ENCODE measurements at regions not wholly inside any gene's neighbourhood (a gene's known extent, or its start where the extent isn't known, plus 50 kb on each side); places are given as distances from the start of the nearest gene placed in this dataset.
"Not testable (repeated sequence)": the region's sequence is repeated elsewhere in the genome, so short reads cannot be mapped to it uniquely, and the experiment has no call there.

DNA sequence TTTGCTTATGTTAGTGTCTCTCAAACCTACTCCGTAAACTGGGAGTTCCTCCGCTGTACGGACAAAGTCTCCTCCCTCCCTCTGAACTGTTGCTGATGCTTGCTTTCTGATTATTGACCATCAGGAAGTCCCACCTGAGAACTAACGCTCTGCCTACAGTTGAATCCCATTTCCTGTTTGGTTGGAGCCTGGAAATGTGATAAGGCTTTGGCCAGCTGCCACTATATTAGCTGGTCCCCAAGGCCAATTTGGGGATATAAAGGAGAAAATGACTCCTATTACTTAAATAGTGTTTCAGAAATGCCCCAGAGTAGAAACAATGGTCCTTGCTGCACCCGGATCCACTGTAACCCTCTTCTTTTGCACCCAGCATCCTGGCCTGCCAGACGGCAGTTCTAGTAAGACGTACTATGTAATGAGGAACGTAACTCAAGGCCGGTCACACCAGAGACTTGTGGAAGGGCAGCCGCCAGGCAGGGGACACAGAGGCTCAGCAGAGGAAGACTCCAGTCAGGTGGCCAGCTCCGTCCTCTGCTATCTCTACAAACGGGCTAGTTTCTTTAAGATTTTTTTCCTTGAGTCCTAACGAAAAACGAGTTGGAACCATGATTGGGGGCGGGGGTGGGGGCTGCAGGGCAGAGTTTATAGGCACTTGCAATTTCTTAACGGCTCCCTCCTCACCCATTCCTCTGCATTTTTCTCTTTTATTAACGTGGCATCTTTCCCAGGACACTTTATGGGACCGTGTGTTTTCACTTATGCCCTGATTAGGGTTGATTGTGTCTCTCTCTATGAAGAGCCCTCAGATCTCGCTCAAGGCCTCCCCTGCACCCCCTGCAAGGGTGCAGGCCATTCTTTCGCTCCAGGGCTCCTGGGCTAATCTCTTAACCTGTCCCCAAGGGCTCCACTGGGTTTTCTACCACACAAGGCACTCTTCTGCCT, 72.8 kb upstream of the CDON start:
- no peak for DNase-seq

DNA sequence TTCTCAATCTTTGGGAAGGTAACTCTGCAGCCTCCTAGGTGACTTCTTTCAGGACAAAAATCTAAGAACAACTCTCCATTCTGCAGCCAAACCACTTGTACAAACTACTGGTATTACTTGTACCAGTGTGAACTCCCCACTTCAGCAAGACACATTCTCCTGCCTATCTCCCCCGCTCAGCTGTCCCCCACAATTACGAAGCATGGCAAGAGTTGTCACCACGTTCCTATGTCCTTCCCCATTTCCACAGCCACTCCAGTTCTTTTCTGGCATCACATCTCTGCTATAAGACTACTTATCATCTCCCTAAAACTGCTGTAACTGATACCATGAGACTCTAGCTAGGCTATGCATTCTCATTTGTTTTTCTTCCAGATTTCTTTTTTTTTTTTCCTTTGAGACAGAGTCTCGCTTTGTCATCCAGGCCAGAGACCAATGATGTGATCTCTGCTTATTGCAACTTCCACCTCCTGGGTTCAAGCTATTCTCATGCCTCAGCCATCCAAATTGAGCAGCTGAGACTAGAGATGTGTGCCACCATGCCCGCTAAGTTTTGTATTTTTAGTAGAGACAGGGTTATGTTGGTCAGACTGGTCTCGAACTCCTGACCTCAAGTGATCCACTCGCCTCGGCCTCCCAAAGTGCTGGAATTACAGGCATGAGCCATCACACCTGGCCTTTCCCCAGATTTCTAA, 71.9 kb upstream of the CDON start:
- H3K4me3 ChIP-seq (ENCODE audit: insufficient read depth, low read depth, low read length) = no peak overlapping the region
- H3K27me3 ChIP-seq (ENCODE audit: control insufficient read depth, insufficient read depth, low read length) = no peaks in the 10 kb centered on the region
- no peaks in the 10 kb centered on the region for H3K36me3 ChIP-seq (replicated peaks; ENCODE audit: control insufficient read depth, insufficient read depth, low read length)
- DNase-seq = no peak

More for the DNA sequence above, 72.8 kb upstream of the CDON start:
- H3K36me3 ChIP-seq (replicated peaks; ENCODE audit: control insufficient read depth, insufficient read depth, low read length) = no peaks in the 10 kb centered on the region
- H3K4me3 ChIP-seq (ENCODE audit: insufficient read depth, low read depth, low read length) = no peak overlapping the region
- H3K27me3 ChIP-seq (ENCODE audit: control insufficient read depth, insufficient read depth, low read length) = no peaks in the 10 kb centered on the region

DNA sequence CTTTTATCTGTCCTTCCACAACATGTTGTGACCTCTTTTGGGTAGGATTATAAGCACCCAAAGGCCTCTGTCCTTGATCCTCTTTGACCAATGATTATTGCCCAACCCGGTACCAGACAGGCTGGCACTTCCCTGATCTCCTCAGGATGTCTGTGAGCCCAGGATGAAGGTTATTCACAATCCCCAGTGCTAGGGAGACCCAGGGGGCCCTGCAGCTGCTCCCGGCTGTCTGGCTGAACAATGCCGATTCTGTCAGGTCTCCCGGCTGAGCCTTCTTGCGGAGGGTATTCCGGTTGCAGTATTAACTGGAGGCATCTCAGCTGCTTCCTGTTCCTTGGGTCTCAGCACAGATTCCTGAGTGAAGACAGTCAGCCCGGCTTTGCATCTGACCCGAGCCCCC, 71.2 kb upstream of the CDON start:
- no peaks in the 10 kb centered on the region for H3K27me3 ChIP-seq (ENCODE audit: control insufficient read depth, insufficient read depth, low read length)
- no peak overlapping the region for H3K4me3 ChIP-seq (ENCODE audit: insufficient read depth, low read depth, low read length)
- no peaks in the 10 kb centered on the region for H3K36me3 ChIP-seq (replicated peaks; ENCODE audit: control insufficient read depth, insufficient read depth, low read length)
- DNase-seq = peak; percentile 43

DNA sequence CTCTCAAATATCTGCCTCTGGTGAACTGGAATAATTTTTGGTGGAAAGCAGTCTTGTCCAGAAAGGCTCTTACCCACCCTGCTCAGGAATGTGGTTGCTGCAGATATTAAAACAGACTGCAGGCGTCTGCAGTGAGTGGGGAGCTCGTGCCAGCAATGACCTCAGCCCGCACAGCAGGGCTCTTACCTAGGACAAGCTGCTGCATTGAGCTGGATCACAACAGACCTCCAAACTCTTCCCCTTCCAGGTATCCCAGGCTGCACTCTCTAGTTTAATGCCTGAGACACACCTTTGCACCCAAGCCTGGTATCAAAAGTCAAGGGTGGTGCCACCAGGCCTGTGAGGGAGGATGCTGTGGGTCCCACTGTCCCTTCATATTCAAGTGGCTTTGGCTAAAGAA, 69.7 kb upstream of the CDON start:
- no peaks in the 10 kb centered on the region for H3K36me3 ChIP-seq (replicated peaks; ENCODE audit: control insufficient read depth, insufficient read depth, low read length)
- H3K4me3 ChIP-seq (ENCODE audit: insufficient read depth, low read depth, low read length) = no peak overlapping the region
- H3K27me3 ChIP-seq (ENCODE audit: control insufficient read depth, insufficient read depth, low read length) = no peaks in the 10 kb centered on the region
- DNase-seq = peak; percentile 39

DNA sequence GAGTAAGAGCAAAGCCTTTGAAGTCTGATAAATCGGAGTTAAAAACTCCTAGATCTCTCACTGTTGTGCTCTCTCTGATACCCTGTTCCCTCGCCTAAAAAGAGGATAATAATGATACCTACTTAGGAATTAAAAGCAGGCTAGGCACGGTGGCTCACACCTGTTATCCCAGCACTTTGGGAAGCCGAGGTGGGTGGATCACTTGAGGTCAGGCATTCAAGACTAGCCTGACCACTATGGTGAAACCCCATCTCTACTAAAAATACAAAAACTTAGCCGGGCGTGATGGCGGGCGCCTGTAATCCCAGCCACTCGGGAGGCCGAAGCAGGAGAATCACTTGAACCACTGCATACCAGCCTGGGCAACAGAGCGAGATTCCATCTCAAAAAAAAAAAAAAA, 68.1 kb upstream of the CDON start:
- DNase-seq; H3K36me3 ChIP-seq (replicated peaks; ENCODE audit: control insufficient read depth, insufficient read depth, low read length); H3K4me3 ChIP-seq (ENCODE audit: insufficient read depth, low read depth, low read length); H3K27me3 ChIP-seq (ENCODE audit: control insufficient read depth, insufficient read depth, low read length): not testable (repeated sequence)

DNA sequence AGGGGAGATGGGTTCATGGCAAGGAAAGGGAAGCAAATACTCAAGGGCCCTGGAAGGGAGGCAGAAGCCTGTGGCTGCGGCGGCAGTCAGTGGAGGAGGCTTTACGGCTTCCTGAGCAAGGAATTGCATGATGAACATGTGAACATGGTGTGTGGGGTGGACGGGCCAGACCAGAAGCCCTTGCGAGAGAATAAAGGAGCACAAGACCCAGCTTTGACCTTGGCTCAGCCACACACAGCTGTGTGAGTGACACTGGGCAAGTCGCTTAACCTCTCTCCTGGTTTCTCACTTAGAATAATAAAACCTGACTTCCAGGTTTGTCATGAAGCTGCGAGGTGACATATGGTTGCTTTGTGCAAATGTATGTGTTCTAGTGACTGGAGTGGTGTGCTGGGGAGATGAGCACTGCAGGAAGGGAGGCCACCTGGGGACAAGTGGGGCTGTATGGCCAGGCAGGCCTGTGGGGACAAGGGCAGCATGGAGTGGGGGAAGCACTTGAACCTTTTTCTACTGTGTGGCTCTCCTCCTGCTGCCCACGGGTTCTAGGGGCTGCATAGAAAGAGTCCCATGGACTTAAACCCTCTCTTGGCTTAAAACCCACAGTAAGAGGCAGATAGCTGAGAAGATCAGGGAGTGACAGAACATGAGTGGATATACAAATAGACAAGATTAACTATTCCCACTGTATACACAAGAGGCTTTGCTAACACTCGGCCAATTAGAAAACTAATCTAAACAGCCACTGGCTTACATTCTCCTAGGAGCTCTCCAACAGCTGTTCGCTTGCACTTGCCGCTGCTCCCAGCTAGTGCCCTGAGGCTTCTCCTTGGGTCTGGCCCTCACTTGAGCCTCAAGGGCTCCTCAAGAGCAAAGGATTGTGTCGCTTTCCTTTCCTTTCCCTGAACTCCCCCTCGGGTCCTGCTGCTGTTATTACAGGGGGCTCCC, 67.3 kb upstream of the CDON start:
- no peak for DNase-seq
- H3K36me3 ChIP-seq (replicated peaks; ENCODE audit: control insufficient read depth, insufficient read depth, low read length) = no peaks in the 10 kb centered on the region
- no peak overlapping the region for H3K4me3 ChIP-seq (ENCODE audit: insufficient read depth, low read depth, low read length)
- H3K27me3 ChIP-seq (ENCODE audit: control insufficient read depth, insufficient read depth, low read length) = no peaks in the 10 kb centered on the region

DNA sequence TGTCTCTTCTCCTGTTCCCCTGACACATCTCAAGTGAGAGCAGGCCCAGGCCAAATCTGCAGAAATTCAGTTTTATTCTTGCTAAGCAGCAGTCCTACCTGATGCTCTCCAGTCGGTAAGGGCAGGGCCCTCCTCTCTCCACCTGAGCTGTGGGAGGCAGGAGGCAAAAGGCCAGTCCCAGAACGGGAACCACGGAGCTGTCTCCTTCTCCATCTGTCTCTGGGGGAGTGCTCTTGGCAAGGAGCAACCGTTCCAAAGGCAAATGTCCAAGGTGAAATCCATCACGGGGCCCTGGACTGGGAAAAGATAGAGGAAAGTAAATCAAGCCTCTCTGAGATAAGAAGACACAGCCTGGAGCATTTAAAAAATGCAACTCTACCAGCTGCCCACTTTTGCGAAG, 65.2 kb upstream of the CDON start:
- no peak for DNase-seq
- H3K27me3 ChIP-seq (ENCODE audit: control insufficient read depth, insufficient read depth, low read length) = no peaks in the 10 kb centered on the region
- H3K36me3 ChIP-seq (replicated peaks; ENCODE audit: control insufficient read depth, insufficient read depth, low read length) = no peaks in the 10 kb centered on the region
- H3K4me3 ChIP-seq (ENCODE audit: insufficient read depth, low read depth, low read length) = no peak overlapping the region

DNA sequence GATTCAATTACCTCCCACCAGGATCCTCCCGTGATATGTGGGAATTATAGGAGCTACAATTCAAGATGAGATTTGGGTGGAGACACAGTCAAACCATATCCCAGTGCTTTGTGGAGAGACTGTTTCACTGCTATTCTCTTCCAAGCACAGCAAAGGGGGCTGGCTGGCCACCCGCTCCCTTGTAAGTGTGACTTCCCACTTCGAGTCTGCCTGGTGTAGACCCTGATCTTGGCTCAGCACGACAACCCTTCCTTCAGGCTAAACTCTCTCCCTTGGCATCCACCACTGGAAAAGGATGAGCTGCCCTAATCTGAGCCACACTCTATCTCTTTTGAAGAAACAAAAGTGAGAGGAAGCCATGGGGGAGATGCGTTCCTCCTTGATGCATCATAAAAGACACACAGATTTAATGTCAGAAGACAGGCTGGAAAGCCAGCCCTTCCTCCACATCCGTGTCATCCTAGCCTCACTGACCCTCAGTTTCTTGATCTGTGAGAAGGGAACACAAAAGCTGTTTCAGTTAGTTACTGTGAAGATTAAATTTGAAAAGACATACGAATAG, 64.7 kb upstream of the CDON start:
- Histone ChIP-seq H3K36me3 (replicated peaks; ENCODE audit: control insufficient read depth, insufficient read depth, low read length) (no peaks in the 10 kb centered on the region), H3K27me3 (ENCODE audit: control insufficient read depth, insufficient read depth, low read length) (no peaks in the 10 kb centered on the region), H3K4me3 (ENCODE audit: insufficient read depth, low read depth, low read length) (no peak overlapping the region)
- no peak for DNase-seq

DNA sequence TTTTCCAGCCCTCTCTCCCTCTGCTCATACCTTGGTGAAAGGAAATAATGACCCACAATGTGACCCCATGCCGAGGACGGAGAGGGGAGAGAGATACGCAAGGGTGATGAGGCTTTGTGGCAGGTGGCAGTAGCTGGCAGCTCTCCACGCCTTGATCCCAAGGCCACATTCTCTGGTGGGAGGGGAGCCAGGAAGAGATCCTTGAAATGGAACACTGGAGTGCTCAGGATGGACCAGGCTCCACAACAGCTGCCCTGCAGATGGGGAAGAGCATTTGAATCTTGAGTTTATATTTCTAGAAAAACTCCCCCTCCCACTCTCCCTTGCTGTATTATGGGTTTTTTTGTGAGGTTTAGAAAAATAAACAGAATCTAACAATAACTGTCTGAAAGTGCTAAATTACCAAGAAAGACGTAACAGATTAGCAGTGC, 61.6 kb upstream of the CDON start:
- no peak overlapping the region for H3K4me3 ChIP-seq (ENCODE audit: insufficient read depth, low read depth, low read length)
- H3K36me3 ChIP-seq (replicated peaks; ENCODE audit: control insufficient read depth, insufficient read depth, low read length) = no peaks in the 10 kb centered on the region
- H3K27me3 ChIP-seq (ENCODE audit: control insufficient read depth, insufficient read depth, low read length) = no peaks in the 10 kb centered on the region
- no peak for DNase-seq

DNA sequence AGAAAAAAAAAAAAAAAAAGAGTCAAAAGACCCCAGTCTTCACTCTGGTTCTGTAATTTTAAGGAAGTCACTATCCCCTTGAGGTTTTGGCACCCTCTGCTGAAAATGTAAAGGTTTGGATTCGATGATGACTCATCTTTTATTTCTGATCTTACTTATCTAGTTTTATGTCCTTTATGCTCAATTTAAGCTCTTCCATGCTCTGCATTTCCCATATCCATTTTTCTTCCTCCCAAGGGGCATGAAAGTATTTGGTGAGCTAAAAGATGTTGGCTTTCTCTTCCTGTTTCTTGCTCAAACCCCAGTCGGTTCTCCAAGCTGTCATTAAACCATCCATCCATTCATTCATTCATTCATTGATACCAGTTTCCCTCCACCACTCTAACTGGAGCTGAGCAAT, 61.0 kb upstream of the CDON start:
- no peak for DNase-seq
- Histone ChIP-seq H3K4me3 (ENCODE audit: insufficient read depth, low read depth, low read length) (no peak overlapping the region), H3K36me3 (replicated peaks; ENCODE audit: control insufficient read depth, insufficient read depth, low read length) (no peaks in the 10 kb centered on the region), H3K27me3 (ENCODE audit: control insufficient read depth, insufficient read depth, low read length) (no peaks in the 10 kb centered on the region)

DNA sequence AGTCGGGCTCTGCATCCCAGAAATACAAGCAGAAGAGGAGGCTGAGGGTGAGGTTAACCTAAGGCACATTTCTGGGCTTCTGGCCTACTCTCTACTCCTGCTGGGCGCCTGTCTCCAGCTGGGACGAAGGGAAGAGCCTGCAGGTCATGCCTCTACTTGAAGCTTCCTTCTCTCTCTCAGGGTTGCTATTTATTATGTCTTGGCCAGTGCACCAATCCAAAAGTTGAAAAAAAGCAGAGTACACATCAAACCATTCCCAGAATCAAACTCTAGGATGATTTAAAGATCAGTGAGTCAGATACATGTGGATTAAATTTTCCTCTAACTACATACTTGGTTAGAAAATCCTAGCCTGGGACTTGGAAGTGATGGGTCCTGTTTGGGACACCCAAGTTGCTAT, 60.2 kb upstream of the CDON start:
- no peak for DNase-seq

DNA sequence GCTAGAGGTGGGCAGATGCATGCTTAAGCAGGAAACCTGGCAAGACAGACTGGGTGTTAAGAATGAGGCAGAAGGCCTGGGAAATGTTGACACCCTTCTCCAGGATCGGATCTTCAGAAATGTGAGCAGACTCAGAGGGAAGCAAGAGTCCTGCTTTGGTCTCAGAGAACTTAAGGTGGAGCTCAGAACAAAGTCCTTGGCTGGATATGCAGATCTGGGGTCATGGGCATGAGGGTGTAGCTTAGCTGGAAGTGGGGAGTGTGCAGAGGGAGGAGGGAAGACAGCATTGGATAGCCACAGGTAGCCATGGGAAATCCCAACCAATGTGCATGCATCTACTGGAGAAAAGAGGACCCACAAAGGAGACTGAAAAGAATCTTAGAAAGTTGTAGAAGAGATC, 58.6 kb upstream of the CDON start:
- no peaks in the 10 kb centered on the region for H3K36me3 ChIP-seq (replicated peaks; ENCODE audit: control insufficient read depth, insufficient read depth, low read length)
- H3K4me3 ChIP-seq (ENCODE audit: insufficient read depth, low read depth, low read length) = no peak overlapping the region
- DNase-seq = no peak
- no peaks in the 10 kb centered on the region for H3K27me3 ChIP-seq (ENCODE audit: control insufficient read depth, insufficient read depth, low read length)

More for the DNA sequence above, 60.2 kb upstream of the CDON start:
- Histone ChIP-seq H3K4me3 (ENCODE audit: insufficient read depth, low read depth, low read length) (no peak overlapping the region), H3K36me3 (replicated peaks; ENCODE audit: control insufficient read depth, insufficient read depth, low read length) (no peaks in the 10 kb centered on the region), H3K27me3 (ENCODE audit: control insufficient read depth, insufficient read depth, low read length) (no peaks in the 10 kb centered on the region)

DNA sequence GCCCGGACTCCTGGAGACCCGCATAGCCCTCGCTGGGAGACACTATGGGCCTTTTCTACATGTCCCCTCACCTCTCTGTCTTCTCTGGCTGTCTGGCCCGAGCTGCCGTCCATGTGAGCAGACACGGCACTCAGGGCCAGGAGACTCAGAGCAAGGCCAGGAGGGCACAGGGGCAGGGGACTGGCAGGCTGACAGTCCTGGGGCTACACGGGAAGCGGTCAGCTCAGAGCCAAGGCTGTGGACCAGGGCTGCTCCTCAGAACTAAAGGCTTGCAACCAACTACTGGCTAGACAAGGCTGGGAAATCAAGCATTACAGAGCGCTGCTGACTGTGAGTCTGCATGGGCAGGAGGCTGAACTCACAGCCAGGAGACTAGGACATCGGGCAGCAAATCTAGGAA, 56.1 kb upstream of the CDON start:
- H3K27me3 ChIP-seq (ENCODE audit: control insufficient read depth, insufficient read depth, low read length) = no peaks in the 10 kb centered on the region; the same call in 1 of the 2 replicates
- H3K36me3 ChIP-seq (replicated peaks; ENCODE audit: control insufficient read depth, insufficient read depth, low read length) = no peaks in the 10 kb centered on the region
- no peak for DNase-seq
- no peak overlapping the region for H3K4me3 ChIP-seq (ENCODE audit: insufficient read depth, low read depth, low read length)

DNA sequence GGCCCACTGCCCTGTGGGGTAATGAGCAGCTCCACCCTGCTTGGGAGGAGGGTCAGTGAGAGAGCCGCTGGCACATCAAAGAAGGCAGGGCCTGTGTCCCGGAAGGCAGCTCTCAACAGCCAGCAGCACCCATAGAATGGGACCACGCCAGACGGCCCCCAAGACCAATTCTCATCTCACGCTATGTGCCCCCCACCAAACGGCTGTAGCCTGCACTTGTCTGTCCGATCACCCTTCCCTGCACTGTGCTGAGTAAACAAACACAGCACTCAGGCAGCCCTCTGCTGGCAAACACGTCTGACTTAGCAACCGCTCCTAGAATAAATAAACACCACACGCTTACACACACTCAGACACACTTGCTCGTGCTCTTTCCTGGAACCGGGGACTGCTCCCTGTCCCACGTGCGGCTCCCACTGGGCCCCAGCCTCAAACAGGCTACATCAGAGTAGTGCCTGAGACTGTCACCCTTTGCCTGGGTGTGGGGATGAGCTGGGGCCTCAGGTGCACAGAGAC, 53.2 kb upstream of the CDON start:
- Histone ChIP-seq H3K27me3 (ENCODE audit: control insufficient read depth, insufficient read depth, low read length) (no peaks in the 10 kb centered on the region; the same call in 1 of the 2 replicates), H3K36me3 (replicated peaks; ENCODE audit: control insufficient read depth, insufficient read depth, low read length) (no peaks in the 10 kb centered on the region), H3K4me3 (ENCODE audit: insufficient read depth, low read depth, low read length) (no peak overlapping the region)
- DNase-seq = peak; percentile 68

All from H7 (cell line).